HG03196 (cell line): ENCODE measurements at regions not wholly inside any gene's neighbourhood (a gene's known extent, or its start where the extent isn't known, plus 50 kb on each side); places are given as distances from the start of the nearest gene placed in this dataset.

Experiments
- ATAC-seq: cut with Tn5 transposase; IDR thresholded peaks from one replicate; pipeline ENCODE4 v1.9.1; 2021; ENCODE audit not compliant: unreplicated experiment

GRCh38 chr7:142420554-142421362, 162.9 kb upstream of the PRSS58 start:
- no peak for ATAC-seq

DNA sequence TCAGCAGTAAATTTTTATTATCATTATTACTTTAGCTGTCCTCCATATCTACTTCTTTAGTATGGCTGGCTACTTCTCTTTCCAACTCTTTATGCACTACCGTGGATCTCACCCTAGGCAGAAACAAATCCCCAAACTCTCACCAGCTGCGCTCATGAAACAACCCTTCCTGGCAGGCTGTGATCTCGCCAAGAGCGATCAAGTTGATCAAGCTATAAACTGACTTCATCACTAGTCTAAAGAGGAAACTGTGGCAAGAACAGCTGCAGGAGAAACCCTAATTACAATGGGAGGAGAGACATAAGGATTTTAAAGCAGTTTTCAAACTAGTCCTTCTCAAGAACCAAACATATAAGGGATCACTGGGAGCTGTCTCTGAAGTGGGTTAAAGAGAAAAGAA, 160.5 kb upstream of the PRSS58 start:
- no peak for ATAC-seq

DNA sequence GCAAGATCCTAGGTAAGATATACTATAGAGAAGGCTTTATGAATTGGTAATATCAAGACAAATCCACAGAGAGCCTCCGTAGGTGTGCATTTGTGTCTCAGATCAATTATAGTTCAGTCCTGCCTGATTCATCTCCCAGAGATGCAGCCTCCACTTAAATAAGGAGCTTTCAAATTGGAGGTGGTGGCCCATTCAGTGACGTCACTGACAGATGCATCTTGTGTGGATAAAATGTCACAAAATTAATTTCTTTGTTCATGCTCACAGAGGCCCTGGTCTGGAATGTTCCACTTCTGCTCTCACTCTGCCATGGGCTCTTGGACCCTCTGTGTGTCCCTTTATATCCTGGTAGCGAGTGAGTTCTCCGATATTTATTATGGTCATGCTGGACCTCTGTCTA, 157.1 kb upstream of the PRSS58 start:
- ATAC-seq: no peak

DNA sequence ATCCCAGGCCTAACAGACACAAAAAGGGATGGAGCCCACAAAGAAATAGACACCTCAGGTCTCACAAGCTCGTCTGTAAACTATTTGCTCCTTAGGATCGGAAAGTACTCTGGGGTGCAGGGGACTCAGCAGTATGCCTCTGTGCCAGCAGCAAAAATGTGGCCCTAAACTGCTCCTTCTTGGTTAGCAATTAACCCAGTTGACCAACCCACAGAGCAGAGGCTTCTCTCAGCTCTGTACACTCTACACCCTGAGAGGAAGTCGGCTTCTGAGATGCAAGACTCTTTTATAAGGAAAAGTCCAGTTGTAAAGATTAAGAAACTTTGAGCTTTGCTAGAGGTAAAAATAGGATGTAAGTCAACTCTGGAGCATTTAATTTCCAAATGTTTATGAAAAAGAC, 156.3 kb upstream of the PRSS58 start:
- ATAC-seq: peak; percentile 92

DNA sequence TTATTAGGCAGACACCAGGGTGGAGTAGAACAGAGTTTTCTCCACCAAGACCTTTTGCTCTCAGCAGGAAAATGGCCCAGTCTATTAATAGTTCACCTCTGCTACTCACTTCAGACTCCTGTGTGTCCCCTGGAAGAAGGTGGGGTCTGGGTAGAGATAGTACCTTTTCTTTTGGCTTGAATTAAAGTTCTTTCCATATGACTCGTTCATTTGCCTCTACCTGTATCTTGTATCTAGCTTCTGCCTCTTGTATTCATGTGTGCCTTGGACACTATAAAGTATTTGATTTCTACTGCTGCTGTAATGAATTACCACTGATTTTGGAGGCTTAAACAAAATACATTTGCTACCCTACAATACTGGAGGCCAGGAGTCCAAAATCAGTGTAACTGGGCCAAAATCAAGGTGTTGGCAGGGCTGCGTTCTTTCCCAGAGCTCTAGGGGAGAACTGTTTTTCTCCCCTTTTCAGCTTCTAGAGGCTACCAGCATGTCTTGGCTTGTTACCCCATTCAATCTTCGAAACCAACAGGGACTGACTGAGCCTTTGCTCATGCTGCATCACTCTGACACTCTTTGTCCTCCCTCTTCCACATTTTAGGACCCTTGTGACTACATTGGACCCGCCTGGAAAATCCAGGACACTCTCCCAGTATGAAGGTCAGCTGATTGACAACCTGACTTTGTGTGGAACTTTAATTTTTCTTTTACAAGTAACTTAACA, 155.6 kb upstream of the PRSS58 start:
- ATAC-seq: no peak

DNA sequence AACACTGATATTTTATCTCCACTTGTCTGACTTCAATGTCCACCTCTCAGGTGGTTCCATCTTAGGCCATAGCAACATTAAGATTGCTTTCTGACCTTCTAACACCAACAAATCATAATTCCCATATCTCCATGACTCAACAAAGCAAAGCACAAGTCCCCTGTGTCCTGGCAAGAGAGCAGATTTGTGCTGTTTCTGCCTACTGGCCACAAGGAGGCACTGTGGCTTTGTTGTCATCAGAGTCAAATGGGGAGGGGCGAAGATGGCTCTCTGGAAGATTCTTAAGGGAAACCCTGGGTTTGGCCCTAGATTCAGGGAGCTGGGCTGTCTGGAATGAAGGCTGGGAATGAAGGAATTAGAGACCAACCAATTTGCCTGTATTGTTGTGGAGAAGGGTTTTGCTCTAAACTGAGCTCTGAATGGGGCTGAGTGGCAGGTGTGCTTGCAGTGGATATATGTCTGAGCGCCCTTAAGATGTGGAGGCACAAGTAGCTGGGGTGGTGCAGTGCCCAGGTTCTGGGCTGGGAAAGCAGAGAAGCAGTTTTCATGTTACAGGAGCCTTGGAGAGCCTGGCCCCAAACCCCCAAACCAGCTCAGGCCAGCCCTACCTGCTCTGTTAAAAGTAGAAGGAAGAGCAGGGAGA, 154.8 kb upstream of the PRSS58 start:
- ATAC-seq: peak; percentile 75

DNA sequence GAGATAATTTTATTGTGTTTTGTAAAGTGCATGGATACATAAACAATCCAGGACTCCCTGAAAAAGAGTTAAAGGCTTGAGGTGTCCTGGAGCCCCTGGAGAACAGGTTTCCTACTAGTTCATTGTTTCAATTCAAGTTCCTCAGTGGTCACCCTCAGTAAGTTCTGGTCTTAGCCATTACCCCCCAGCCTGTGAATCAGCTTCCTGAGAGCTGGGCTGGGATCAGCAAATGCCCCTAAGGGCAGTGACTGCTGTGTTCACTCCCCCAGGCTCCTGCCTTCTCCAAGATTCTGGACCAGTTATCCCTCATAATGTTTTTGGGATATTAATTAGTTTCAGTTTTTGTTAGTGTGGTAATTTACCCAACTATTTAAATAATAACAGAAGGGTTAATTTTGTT, 151.6 kb upstream of the PRSS58 start:
- ATAC-seq: no peak

GRCh38 chr7:142408794-142409193, 150.9 kb upstream of the PRSS58 start:
- ATAC-seq: no peak

- ATAC-seq: no peak
Observed at GRCh38 chr7:142407939-142408570, 150.2 kb upstream of the PRSS58 start.

DNA sequence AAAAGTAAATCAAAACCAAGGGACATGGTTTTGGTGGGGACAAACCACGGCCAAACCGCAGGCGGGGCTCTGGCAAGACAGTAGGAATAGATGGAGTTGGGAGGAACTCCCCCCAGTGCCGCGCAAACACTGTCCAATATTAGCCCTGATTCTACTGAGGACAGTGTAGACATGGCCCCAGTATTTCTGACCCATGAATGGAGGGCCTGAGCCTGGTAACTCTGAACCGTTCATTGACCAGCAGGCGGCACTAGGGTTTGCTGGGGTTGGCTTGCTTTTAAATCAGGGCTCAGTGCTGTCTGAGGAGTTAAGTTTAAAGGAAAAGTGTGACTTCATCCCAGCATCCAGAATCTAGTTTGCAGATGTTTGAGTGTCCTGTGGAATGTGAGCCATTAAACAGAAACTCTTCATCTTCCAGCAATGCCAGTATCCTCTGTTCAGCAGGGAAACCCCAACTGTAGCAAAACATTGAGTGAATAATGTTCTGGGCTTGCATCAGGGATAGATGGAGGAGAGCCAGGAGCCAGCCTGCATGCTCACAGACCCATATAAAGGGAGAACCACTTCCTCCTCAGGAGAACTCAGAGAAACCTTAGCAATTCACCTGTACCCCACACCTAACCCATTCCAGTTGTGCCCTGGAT, 147.4 kb upstream of the PRSS58 start:
- ATAC-seq: no peak

DNA sequence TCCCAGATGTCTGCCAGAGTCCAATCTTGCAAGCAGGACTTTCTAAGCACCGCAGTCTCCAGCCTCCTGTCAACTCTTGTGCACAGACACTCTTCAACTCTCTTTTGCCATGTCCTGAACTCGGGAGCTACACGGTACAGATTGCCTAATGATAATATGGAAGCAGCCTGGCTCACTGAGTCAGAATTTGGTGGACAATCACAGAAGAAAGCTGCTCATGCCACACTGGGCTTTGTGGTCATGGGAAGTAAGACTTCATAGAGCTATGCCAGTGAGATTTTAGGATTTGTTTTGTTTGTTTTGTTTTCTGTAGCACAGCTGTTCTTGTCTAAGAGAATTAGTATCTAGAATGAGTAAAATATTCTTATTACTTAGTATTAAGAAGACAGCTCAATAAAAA, 144.1 kb upstream of the PRSS58 start:
- ATAC-seq: no peak

GRCh38 chr7:142400042-142400533, 142.2 kb upstream of the PRSS58 start:
- ATAC-seq: no peak

GRCh38 chr7:142391191-142391992, 133.5 kb upstream of the PRSS58 start:
- no peak for ATAC-seq

DNA sequence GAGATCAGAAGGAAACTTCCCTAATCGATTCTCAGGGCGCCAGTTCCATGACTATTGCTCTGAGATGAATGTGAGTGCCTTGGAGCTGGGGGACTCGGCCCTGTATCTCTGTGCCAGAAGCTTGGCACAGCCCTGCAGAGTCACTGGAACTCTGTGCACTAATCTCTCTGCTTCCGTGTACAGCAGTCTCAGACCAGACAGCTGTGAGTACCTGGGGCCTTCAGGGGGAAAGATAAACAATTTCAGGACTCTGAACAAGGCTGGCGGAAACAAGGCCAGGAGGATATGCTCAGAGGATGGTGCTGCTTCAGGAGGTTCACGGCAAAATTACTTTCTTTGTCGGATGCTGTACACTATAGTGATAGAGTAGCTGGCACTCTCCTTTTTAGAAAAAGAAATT, 131.7 kb upstream of the PRSS58 start:
- no peak for ATAC-seq

GRCh38 chr7:142385491-142386340, 127.9 kb upstream of the PRSS58 start:
- ATAC-seq: peak; percentile 57

GRCh38 chr7:142384493-142384922, 126.7 kb upstream of the PRSS58 start:
- peak; percentile 56 for ATAC-seq

GRCh38 chr7:142383841-142384492, 126.1 kb upstream of the PRSS58 start:
- peak; percentile 31 for ATAC-seq

GRCh38 chr7:142381727-142382390, 124.0 kb upstream of the PRSS58 start:
- ATAC-seq: no peak
